IMR-90 (cell line): ENCODE measurements at regions not wholly inside any gene's neighbourhood (a gene's known extent, or its start where the extent isn't known, plus 50 kb on each side); places are given as distances from the start of the nearest gene placed in this dataset.

Source experiments
- CTCF ChIP-seq: conservative IDR thresholded peaks from 2 replicates; pipeline ENCODE4 v1.5.1; 2012; ENCODE audit warnings: mild to moderate bottlenecking, low read depth, low read length, improper control_type of control experiment
- FOS ChIP-seq: fragments of 150-350 bp; IDR thresholded peaks from 2 replicates; pipeline ENCODE4 v1.6.1; 2016; ENCODE audit warnings: low read depth, low read length
- MAFK ChIP-seq: IDR thresholded peaks from 2 replicates; pipeline ENCODE4 v1.6.1; 2012; ENCODE audit warnings: low read depth, low read length, improper control_type of control experiment
- MAZ ChIP-seq: IDR thresholded peaks from 2 replicates; pipeline ENCODE4 v1.6.1; 2012; ENCODE audit warnings: low read depth, mild to moderate bottlenecking, low read length, improper control_type of control experiment, moderate library complexity, borderline replicate concordance
- POLR2A ChIP-seq: IDR thresholded peaks from 2 replicates; pipeline ENCODE4 v1.6.1; 2012; ENCODE audit warnings: mild to moderate bottlenecking, low read depth, low read length
- RCOR1 ChIP-seq: IDR thresholded peaks from 2 replicates; pipeline ENCODE4 v1.6.1; 2012; ENCODE audit warnings: mild to moderate bottlenecking, low read length, improper control_type of control experiment; ENCODE audit not compliant: insufficient replicate concordance
- SMC3 ChIP-seq: fragments of 150-350 bp; IDR thresholded peaks from 2 replicates; pipeline ENCODE4 v1.6.1; 2016; ENCODE audit warnings: low read depth, mild to moderate bottlenecking, antibody characterized with exemption, low read length, moderate library complexity
- TF ChIP-seq, protein P1 (sequence below): fragments of 150-350 bp; IDR thresholded peaks from 2 replicates; pipeline ENCODE4 v1.6.1; 2017; ENCODE audit warnings: mild to moderate bottlenecking, antibody characterized with exemption, low read length, low read depth

DNA sequence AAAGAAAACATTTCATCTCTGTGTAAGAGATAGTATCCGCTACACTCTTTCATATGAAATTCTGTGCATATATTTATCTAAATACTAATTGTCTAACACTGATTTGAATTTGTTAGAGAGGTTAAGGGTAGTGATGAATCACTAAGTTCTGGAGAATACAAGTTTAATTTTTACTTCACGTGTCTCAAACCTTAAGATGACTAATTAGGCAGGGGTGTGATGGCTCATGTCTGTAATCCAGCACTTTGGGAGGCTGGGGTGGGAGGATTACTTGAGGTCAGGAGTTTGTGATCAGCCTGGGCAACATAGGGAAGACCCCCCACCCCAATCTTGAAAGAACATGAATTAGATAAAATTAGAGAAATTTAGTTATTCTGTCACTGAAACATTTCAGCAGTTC is 2241.9 kb downstream of the PCDH7 start:
- TF ChIP-seq CTCF = no peak
- no peak for TF ChIP-seq MAFK
- no peak for TF ChIP-seq POLR2A
- no peak for TF ChIP-seq RCOR1
- TF ChIP-seq, protein P1, sequence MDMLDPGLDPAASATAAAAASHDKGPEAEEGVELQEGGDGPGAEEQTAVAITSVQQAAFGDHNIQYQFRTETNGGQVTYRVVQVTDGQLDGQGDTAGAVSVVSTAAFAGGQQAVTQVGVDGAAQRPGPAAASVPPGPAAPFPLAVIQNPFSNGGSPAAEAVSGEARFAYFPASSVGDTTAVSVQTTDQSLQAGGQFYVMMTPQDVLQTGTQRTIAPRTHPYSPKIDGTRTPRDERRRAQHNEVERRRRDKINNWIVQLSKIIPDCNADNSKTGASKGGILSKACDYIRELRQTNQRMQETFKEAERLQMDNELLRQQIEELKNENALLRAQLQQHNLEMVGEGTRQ = no peak
- TF ChIP-seq MAZ = no peak
- no peak for TF ChIP-seq FOS
- no peak for TF ChIP-seq SMC3
